ENCODE measurements at regions not wholly inside any gene's neighbourhood (a gene's known extent, or its start where the extent isn't known, plus 50 kb on each side); places are given as distances from the start of the nearest gene placed in this dataset.
"Not testable (repeated sequence)": the region's sequence is repeated elsewhere in the genome, so short reads cannot be mapped to it uniquely, and the experiment has no call there.

GRCh38 chr11:134657631-134658030 lies 245.6 kb upstream of the B3GAT1 start:
- no peak for DNase-seq
- intact Hi-C loops (cut with micrococcal nuclease), result no loop called here
- ATAC-seq, result no peak

- DNase-seq (no peak), ATAC-seq (no peak)
- intact Hi-C loops (cut with micrococcal nuclease), result no loop called here
Measured at GRCh38 chr11:134656861-134657540, 245.0 kb upstream of the B3GAT1 start.

GRCh38 chr11:134656086-134656840 lies 244.2 kb upstream of the B3GAT1 start:
- not testable (repeated sequence) for ATAC-seq

GRCh38 chr11:134655189-134655989 lies 243.3 kb upstream of the B3GAT1 start:
- DNase-seq, result no peak
- intact Hi-C loops (cut with micrococcal nuclease), result no loop called here
- ATAC-seq, result no peak

More at GRCh38 chr11:134656086-134656840, 244.2 kb upstream of the B3GAT1 start:
- intact Hi-C loops (cut with micrococcal nuclease); DNase-seq: not testable (repeated sequence)

- ATAC-seq, result no peak
- intact Hi-C loops (cut with micrococcal nuclease), result no loop called here
- no peak for DNase-seq
Measured at GRCh38 chr11:134654161-134654915, 242.3 kb upstream of the B3GAT1 start.

- ATAC-seq (no peak), DNase-seq (no peak)
- intact Hi-C loops (cut with micrococcal nuclease), result no loop called here
Measured at GRCh38 chr11:134652586-134653255, 240.7 kb upstream of the B3GAT1 start.

GRCh38 chr11:134647066-134647743 lies 235.2 kb upstream of the B3GAT1 start:
- no peak for ATAC-seq
- intact Hi-C loops (cut with micrococcal nuclease), result no loop called here
- DNase-seq, result no peak

GRCh38 chr11:134646561-134646960 lies 234.5 kb upstream of the B3GAT1 start:
- DNase-seq (no peak), ATAC-seq (no peak)
- intact Hi-C loops (cut with micrococcal nuclease), result no loop called here

GRCh38 chr11:134645576-134645975 lies 233.5 kb upstream of the B3GAT1 start:
- intact Hi-C loops (cut with micrococcal nuclease), result no loop called here

GRCh38 chr11:134644476-134645456 lies 232.7 kb upstream of the B3GAT1 start:
- intact Hi-C loops (cut with micrococcal nuclease), result no loop called here
- DNase-seq, result no peak
- peak; percentile 66 for ATAC-seq

More at GRCh38 chr11:134645576-134645975, 233.5 kb upstream of the B3GAT1 start:
- DNase-seq (no peak), ATAC-seq (no peak)

GRCh38 chr11:134643115-134644012 lies 231.3 kb upstream of the B3GAT1 start:
- ATAC-seq (no peak), DNase-seq (no peak)
- intact Hi-C loops (cut with micrococcal nuclease), result no loop called here

GRCh38 chr11:134642206-134642605 lies 230.2 kb upstream of the B3GAT1 start:
- ATAC-seq, result no peak

GRCh38 chr11:134640971-134641968 lies 229.2 kb upstream of the B3GAT1 start:
- intact Hi-C loops (cut with micrococcal nuclease), result no loop called here
- no peak for DNase-seq
- no peak for ATAC-seq

More at GRCh38 chr11:134642206-134642605, 230.2 kb upstream of the B3GAT1 start:
- intact Hi-C loops (cut with micrococcal nuclease), result no loop called here
- no peak for DNase-seq

GRCh38 chr11:134640536-134640935 lies 228.5 kb upstream of the B3GAT1 start:
- intact Hi-C loops (cut with micrococcal nuclease), result no loop called here
- DNase-seq (no peak), ATAC-seq (no peak)
